BLaER1 (cell line): ENCODE measurements at regions not wholly inside any gene's neighbourhood (a gene's known extent, or its start where the extent isn't known, plus 50 kb on each side); places are given as distances from the start of the nearest gene placed in this dataset.

Source experiments
- H3K27ac ChIP-seq: shearing (Covaris generic); formaldehyde crosslinking; 2 replicates; pipeline ENCODE4 v1.8.1; 2022
- H3K27me3 ChIP-seq: shearing (Covaris generic); formaldehyde crosslinking; 2 replicates; pipeline ENCODE4 v1.8.1; 2022
- H3K36me3 ChIP-seq: shearing (Covaris generic); formaldehyde crosslinking; 2 replicates; pipeline ENCODE4 v1.8.1; 2022
- H3K4me1 ChIP-seq: shearing (Covaris generic); formaldehyde crosslinking; 2 replicates; pipeline ENCODE4 v1.8.1; 2022
- H3K4me2 ChIP-seq: shearing (Covaris generic); formaldehyde crosslinking; 2 replicates; pipeline ENCODE4 v1.8.1; 2022
- H3K4me3 ChIP-seq: shearing (Covaris generic); formaldehyde crosslinking; 2 replicates; pipeline ENCODE4 v1.8.1; 2022
- H3K9ac ChIP-seq: shearing (Covaris generic); formaldehyde crosslinking; 2 replicates; pipeline ENCODE4 v1.8.1; 2022
- H3K9me3 ChIP-seq: shearing (Covaris generic); formaldehyde crosslinking; 2 replicates; pipeline ENCODE4 v1.8.1; 2022
- H4K20me1 ChIP-seq: shearing (Covaris generic); formaldehyde crosslinking; 2 replicates; pipeline ENCODE4 v1.8.1; 2022
- Cebpa-rat ChIP-seq: shearing (Covaris generic); IDR thresholded peaks from 2 replicates; pipeline ENCODE4 v1.8.1; 2022

- Histone ChIP-seq H3K4me3 (no peak overlapping the region), H3K27me3 (no peaks in the 10 kb centered on the region), H3K9ac (no peak overlapping the region), H3K36me3 (no peaks in the 10 kb centered on the region), H3K27ac (peak overlapping the region; percentile 79), H3K4me1 (peaks cover 92% of the 10 kb centered on the region), H3K4me2 (peak overlapping the region; percentile 88), H4K20me1 (no peaks in the 10 kb centered on the region), H3K9me3 (peaks cover 10% of the 10 kb centered on the region)
- no peak for TF ChIP-seq Cebpa-rat
Observed at GRCh38 chr3:34020170-34020569, 221.7 kb downstream of the PDCD6IP start.

GRCh38 chr3:34020726-34021680, 222.6 kb downstream of the PDCD6IP start:
- Histone ChIP-seq H3K4me2 (peak overlapping the region; percentile 88), H3K9ac (peak overlapping the region; percentile 63), H3K27me3 (no peaks in the 10 kb centered on the region), H3K9me3 (peaks cover 10% of the 10 kb centered on the region), H3K4me1 (peaks cover 84% of the 10 kb centered on the region), H3K36me3 (no peaks in the 10 kb centered on the region), H3K27ac (peak overlapping the region; percentile 79), H3K4me3 (peak overlapping the region; percentile 5), H4K20me1 (no peaks in the 10 kb centered on the region)
- no peak for TF ChIP-seq Cebpa-rat

- no peak for TF ChIP-seq Cebpa-rat
- Histone ChIP-seq H3K36me3 (no peaks in the 10 kb centered on the region), H3K9me3 (peaks cover 10% of the 10 kb centered on the region), H3K4me3 (no peak overlapping the region), H3K4me2 (peak overlapping the region; percentile 88), H3K27ac (peak overlapping the region; percentile 79), H4K20me1 (no peaks in the 10 kb centered on the region), H3K27me3 (no peaks in the 10 kb centered on the region), H3K4me1 (peaks cover 73% of the 10 kb centered on the region), H3K9ac (peak overlapping the region; percentile 63)
Observed at GRCh38 chr3:34022147-34022546, 223.7 kb downstream of the PDCD6IP start.

- no peak for TF ChIP-seq Cebpa-rat
- 0 out of 2 replicates have a peak overlapping the region, but pooled peaks have one; percentile 22 for H3K4me2 ChIP-seq
- H3K27ac ChIP-seq = peak overlapping the region; percentile 16
- H3K9ac ChIP-seq = no peak overlapping the region
- peaks cover 15% of the 10 kb centered on the region for H3K9me3 ChIP-seq
- H3K27me3 ChIP-seq = no peaks in the 10 kb centered on the region
- H4K20me1 ChIP-seq = no peaks in the 10 kb centered on the region
- peaks cover 55% of the 10 kb centered on the region for H3K4me1 ChIP-seq
- H3K36me3 ChIP-seq = no peaks in the 10 kb centered on the region
- H3K4me3 ChIP-seq = no peak overlapping the region
Observed at GRCh38 chr3:34024447-34025240, 226.2 kb downstream of the PDCD6IP start.

GRCh38 chr3:34033839-34034238, 235.4 kb downstream of the PDCD6IP start:
- Histone ChIP-seq H3K9me3 (no peaks in the 10 kb centered on the region), H3K9ac (no peak overlapping the region), H3K27me3 (no peaks in the 10 kb centered on the region), H3K36me3 (no peaks in the 10 kb centered on the region), H3K4me1 (peaks cover 9% of the 10 kb centered on the region; the same call in 1 of the 2 replicates), H3K4me3 (no peak overlapping the region), H4K20me1 (no peaks in the 10 kb centered on the region), H3K27ac (no peak overlapping the region), H3K4me2 (peak overlapping the region; percentile 15; the same call in 1 of the 2 replicates)
- no peak for TF ChIP-seq Cebpa-rat

- H3K27me3 ChIP-seq = no peaks in the 10 kb centered on the region
- H3K4me1 ChIP-seq = peaks cover 16% of the 10 kb centered on the region
Observed at GRCh38 chr3:34034840-34035239, 236.4 kb downstream of the PDCD6IP start.

GRCh38 chr3:34035775-34036174, 237.3 kb downstream of the PDCD6IP start:
- peaks cover 25% of the 10 kb centered on the region for H3K4me1 ChIP-seq
- no peak overlapping the region for H3K9ac ChIP-seq
- no peaks in the 10 kb centered on the region for H3K36me3 ChIP-seq
- H3K4me3 ChIP-seq = no peak overlapping the region
- no peak overlapping the region for H3K27ac ChIP-seq
- TF ChIP-seq Cebpa-rat = no peak
- H4K20me1 ChIP-seq = no peaks in the 10 kb centered on the region
- H3K27me3 ChIP-seq = no peaks in the 10 kb centered on the region
- no peak overlapping the region for H3K4me2 ChIP-seq
- no peaks in the 10 kb centered on the region for H3K9me3 ChIP-seq

More at GRCh38 chr3:34034840-34035239, 236.4 kb downstream of the PDCD6IP start:
- H3K36me3 ChIP-seq = no peaks in the 10 kb centered on the region
- H3K9me3 ChIP-seq = no peaks in the 10 kb centered on the region
- no peak overlapping the region for H3K27ac ChIP-seq
- no peaks in the 10 kb centered on the region for H4K20me1 ChIP-seq
- H3K4me2 ChIP-seq = no peak overlapping the region
- no peak overlapping the region for H3K4me3 ChIP-seq
- no peak overlapping the region for H3K9ac ChIP-seq
- no peak for TF ChIP-seq Cebpa-rat

- H3K9me3 ChIP-seq = no peaks in the 10 kb centered on the region
- H4K20me1 ChIP-seq = no peaks in the 10 kb centered on the region
- H3K4me3 ChIP-seq = no peak overlapping the region
- H3K36me3 ChIP-seq = no peaks in the 10 kb centered on the region
- H3K4me1 ChIP-seq = peaks cover 26% of the 10 kb centered on the region
- H3K4me2 ChIP-seq = no peak overlapping the region
- H3K9ac ChIP-seq = no peak overlapping the region
- no peak overlapping the region for H3K27ac ChIP-seq
- no peak for TF ChIP-seq Cebpa-rat
- H3K27me3 ChIP-seq = no peaks in the 10 kb centered on the region
Observed at GRCh38 chr3:34037260-34037659, 238.8 kb downstream of the PDCD6IP start.

GRCh38 chr3:34038131-34038530, 239.7 kb downstream of the PDCD6IP start:
- TF ChIP-seq Cebpa-rat = no peak

More at GRCh38 chr3:34038131-34038530, 239.7 kb downstream of the PDCD6IP start:
- no peak overlapping the region for H3K9ac ChIP-seq
- no peaks in the 10 kb centered on the region for H3K9me3 ChIP-seq
- no peak overlapping the region for H3K27ac ChIP-seq
- no peaks in the 10 kb centered on the region for H3K27me3 ChIP-seq
- H4K20me1 ChIP-seq = no peaks in the 10 kb centered on the region
- no peaks in the 10 kb centered on the region for H3K36me3 ChIP-seq
- peaks cover 35% of the 10 kb centered on the region for H3K4me1 ChIP-seq
- H3K4me2 ChIP-seq = no peak overlapping the region
- H3K4me3 ChIP-seq = no peak overlapping the region
